ENCODE measurements at regions not wholly inside any gene's neighbourhood (a gene's known extent, or its start where the extent isn't known, plus 50 kb on each side); places are given as distances from the start of the nearest gene placed in this dataset.

- Histone ChIP-seq H3K9me2 (ENCODE audit: insufficient read depth) (no peaks in the 10 kb centered on the region), H3K79me2 (ENCODE audit: insufficient read depth, low read length) (no peaks in the 10 kb centered on the region), H3K4me2 (ENCODE audit: low read length) (no peak overlapping the region), H3K9me3 (ENCODE audit: control insufficient read depth in 1 of 2, insufficient read depth in 1 of 2, low read depth in 1 of 2, low read length in 2 of 2) (no peaks in the 10 kb centered on the region), H2AFZ (ENCODE audit: low read depth, low read length, poor library complexity, severe bottlenecking) (no peak overlapping the region), H3K27me3 (ENCODE audit: insufficient read depth, low read length) (no peaks in the 10 kb centered on the region), H3K4me3 (replicated peaks in 1 of 2; ENCODE audit: low read depth in 1 of 2, low read length in 2 of 2) (no peak overlapping the region), H4K20me1 (ENCODE audit: insufficient read depth) (no peaks in the 10 kb centered on the region), H3K36me3 (ENCODE audit: control insufficient read depth in 1 of 2, insufficient read depth in 2 of 2, low read length in 2 of 2) (no peaks in the 10 kb centered on the region), H3K27ac (ENCODE audit: low read depth, low read length) (no peak overlapping the region), H3K9ac (ENCODE audit: low read length) (no peak overlapping the region), H3K4me1 (ENCODE audit: control insufficient read depth in 1 of 2, insufficient read depth in 2 of 2, low read length in 2 of 2) (no peaks in the 10 kb centered on the region)
- ChIA-PET CTCF (no interaction called here), RAD21 (ENCODE audit: low non-redundant PET in 1 of 2, low total read pairs in 2 of 2, uncharacterized antibody in 2 of 2, unreplicated experiment in 2 of 2) (no interaction called here), POLR2A (no interaction called here)
- DNase-seq (ENCODE audit: low read depth, low spot score): no peak
- no TSS peak for BruUV-seq (replicated peaks)
- ATAC-seq: no peak
- intact Hi-C loops (cut with micrococcal nuclease): no loop called here
- TF ChIP-seq CTCF (IDR thresholded peaks at IDR 0.05 in 2 of 3, conservative IDR thresholded peaks at IDR 0.05 in 1 of 3; ENCODE audit: borderline replicate concordance in 1 of 3, insufficient read depth in 1 of 3, low read depth in 2 of 3, low read length in 2 of 3): no peak
- no peak for TF ChIP-seq ELF1 (IDR thresholded peaks at IDR 0.05; ENCODE audit: borderline replicate concordance, low read depth)
- no peak for TF ChIP-seq EGR1 (IDR thresholded peaks at IDR 0.05; ENCODE audit: low read depth)
- TF ChIP-seq SRF (IDR thresholded peaks at IDR 0.05; ENCODE audit: low read depth): no peak
- TF ChIP-seq POLR2A (IDR thresholded peaks at IDR 0.05; ENCODE audit: borderline replicate concordance, extremely low read depth, insufficient read depth, insufficient read length): no peak
Observed at GRCh38 chr10:23804125-23804524, 365.2 kb downstream of the OTUD1 start.

- no peaks in the 10 kb centered on the region for H3K9me2 ChIP-seq (ENCODE audit: insufficient read depth)
- H3K9ac ChIP-seq (ENCODE audit: low read length): no peak overlapping the region
- no peak overlapping the region for H3K27ac ChIP-seq (ENCODE audit: low read depth, low read length)
- H3K27me3 ChIP-seq (ENCODE audit: insufficient read depth, low read length): no peaks in the 10 kb centered on the region
- ChIA-PET CTCF (no interaction called here), RAD21 (ENCODE audit: low non-redundant PET in 1 of 2, low total read pairs in 2 of 2, uncharacterized antibody in 2 of 2, unreplicated experiment in 2 of 2) (no interaction called here), POLR2A (no interaction called here)
- BruUV-seq (replicated peaks): no TSS peak
- intact Hi-C loops (cut with micrococcal nuclease): no loop called here
- no peaks in the 10 kb centered on the region for H3K9me3 ChIP-seq (ENCODE audit: control insufficient read depth in 1 of 2, insufficient read depth in 1 of 2, low read depth in 1 of 2, low read length in 2 of 2)
- no peak for TF ChIP-seq ZNF274 (IDR thresholded peaks at IDR 0.05; ENCODE audit: low read depth, low read length)
- TF ChIP-seq YY1 (IDR thresholded peaks at IDR 0.05; ENCODE audit: extremely low read depth, insufficient replicate concordance, low read depth, low read length): no peak
- no peak for TF ChIP-seq ATF3 (IDR thresholded peaks at IDR 0.05)
- TF ChIP-seq EZH2 (IDR thresholded peaks at IDR 0.05): no peak
- no peak for TF ChIP-seq EGR1 (IDR thresholded peaks at IDR 0.05; ENCODE audit: low read depth)
- no peak for TF ChIP-seq JUND (IDR thresholded peaks at IDR 0.05)
- no peak for TF ChIP-seq CTCF (IDR thresholded peaks at IDR 0.05 in 2 of 3, conservative IDR thresholded peaks at IDR 0.05 in 1 of 3; ENCODE audit: borderline replicate concordance in 1 of 3, insufficient read depth in 1 of 3, low read depth in 2 of 3, low read length in 2 of 3)
- TF ChIP-seq POLR2A (IDR thresholded peaks at IDR 0.05; ENCODE audit: borderline replicate concordance, extremely low read depth, insufficient read depth, insufficient read length): no peak
- TF ChIP-seq SP1 (IDR thresholded peaks at IDR 0.05; ENCODE audit: low read depth): no peak
- ATAC-seq (no peak), DNase-seq (ENCODE audit: low read depth, low spot score) (no peak)
- H3K36me3 ChIP-seq (ENCODE audit: control insufficient read depth in 1 of 2, insufficient read depth in 2 of 2, low read length in 2 of 2): no peaks in the 10 kb centered on the region; a peak in 1 of 4 replicates
- no peaks in the 10 kb centered on the region for H4K20me1 ChIP-seq (ENCODE audit: insufficient read depth)
- no peak overlapping the region for H3K4me3 ChIP-seq (replicated peaks in 1 of 2; ENCODE audit: low read depth in 1 of 2, low read length in 2 of 2)
- H3K4me1 ChIP-seq (ENCODE audit: control insufficient read depth in 1 of 2, insufficient read depth in 2 of 2, low read length in 2 of 2): no peaks in the 10 kb centered on the region
- no peak overlapping the region for H3K4me2 ChIP-seq (ENCODE audit: low read length)
- H3K79me2 ChIP-seq (ENCODE audit: insufficient read depth, low read length): no peaks in the 10 kb centered on the region
- no peak overlapping the region for H2AFZ ChIP-seq (ENCODE audit: low read depth, low read length, poor library complexity, severe bottlenecking)
Observed at GRCh38 chr10:23813687-23814086, 374.8 kb downstream of the OTUD1 start.
